Mammary epithelial cell (primary cell): ENCODE measurements at regions not wholly inside any gene's neighbourhood (a gene's known extent, or its start where the extent isn't known, plus 50 kb on each side); places are given as distances from the start of the nearest gene placed in this dataset.

Experiments
- EZH2 ChIP-seq: IDR thresholded peaks from 2 replicates; pipeline ENCODE4 v1.6.1; 2012; ENCODE audit warnings: low read length, inconsistent platforms, borderline replicate concordance
- TF ChIP-seq, protein P1 (sequence below), 2 donors: IDR thresholded peaks in 1 of 2; conservative IDR thresholded peaks in 1 of 2; 2 replicates each; pipeline ENCODE4 v1.5.1; 2011 to 2012; ENCODE audit warnings: inconsistent platforms in 2 of 2, low read length in 2 of 2, mild to moderate bottlenecking in 2 of 2, control low read depth in 1 of 2, low read depth in 1 of 2; ENCODE audit not compliant: insufficient read depth in 1 of 2; ENCODE audit errors: extremely low read depth in 1 of 2

DNA sequence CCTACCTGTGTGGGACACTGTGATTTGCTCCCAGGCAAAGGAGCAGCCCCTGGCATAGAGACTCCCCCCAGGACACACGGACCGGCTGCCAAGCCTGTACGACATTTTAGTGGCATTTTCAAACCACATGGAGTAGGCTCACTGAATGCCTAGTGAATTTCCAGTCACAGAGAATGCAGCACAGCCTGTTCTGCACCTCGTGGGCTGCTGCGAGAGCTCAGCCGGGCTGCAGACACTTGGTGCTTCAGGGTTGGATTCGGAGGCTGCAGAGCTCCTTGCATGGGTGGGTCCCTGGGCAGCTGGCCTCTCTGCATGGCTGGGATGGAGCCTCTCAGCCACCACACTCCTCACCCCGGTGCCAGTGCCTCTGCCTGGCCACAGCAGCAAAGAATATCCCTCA lies 51.2 kb upstream of the HNF1B start:
- TF ChIP-seq, protein P1, sequence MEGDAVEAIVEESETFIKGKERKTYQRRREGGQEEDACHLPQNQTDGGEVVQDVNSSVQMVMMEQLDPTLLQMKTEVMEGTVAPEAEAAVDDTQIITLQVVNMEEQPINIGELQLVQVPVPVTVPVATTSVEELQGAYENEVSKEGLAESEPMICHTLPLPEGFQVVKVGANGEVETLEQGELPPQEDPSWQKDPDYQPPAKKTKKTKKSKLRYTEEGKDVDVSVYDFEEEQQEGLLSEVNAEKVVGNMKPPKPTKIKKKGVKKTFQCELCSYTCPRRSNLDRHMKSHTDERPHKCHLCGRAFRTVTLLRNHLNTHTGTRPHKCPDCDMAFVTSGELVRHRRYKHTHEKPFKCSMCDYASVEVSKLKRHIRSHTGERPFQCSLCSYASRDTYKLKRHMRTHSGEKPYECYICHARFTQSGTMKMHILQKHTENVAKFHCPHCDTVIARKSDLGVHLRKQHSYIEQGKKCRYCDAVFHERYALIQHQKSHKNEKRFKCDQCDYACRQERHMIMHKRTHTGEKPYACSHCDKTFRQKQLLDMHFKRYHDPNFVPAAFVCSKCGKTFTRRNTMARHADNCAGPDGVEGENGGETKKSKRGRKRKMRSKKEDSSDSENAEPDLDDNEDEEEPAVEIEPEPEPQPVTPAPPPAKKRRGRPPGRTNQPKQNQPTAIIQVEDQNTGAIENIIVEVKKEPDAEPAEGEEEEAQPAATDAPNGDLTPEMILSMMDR (conservative IDR thresholded peaks at IDR 0.05 in 1 of 2, IDR thresholded peaks at IDR 0.05 in 1 of 2; ENCODE audit: extremely low read depth in 1 of 2, insufficient read depth in 1 of 2, low read depth in 1 of 2, low read length in 2 of 2): no peak
- TF ChIP-seq EZH2: no peak
